Vagina (tissue), 2 donors: ENCODE measurements at regions not wholly inside any gene's neighbourhood (a gene's known extent, or its start where the extent isn't known, plus 50 kb on each side); places are given as distances from the start of the nearest gene placed in this dataset.

Source experiments
- POLR2AphosphoS5 ChIP-seq, 2 donors: sonication (generic); formaldehyde crosslinking; IDR thresholded peaks; one replicate each; pipeline ENCODE4 v1.9.0; 2017; ENCODE audit warnings: antibody characterized with exemption in 2 of 2, mild to moderate bottlenecking in 2 of 2, low read depth in 1 of 2; ENCODE audit not compliant: insufficient read depth in 1 of 2
- TF ChIP-seq, protein P1 (sequence below), 3 experiments: fragments of 450-650 bp in 2 of 3; fragments of 200-600 bp in 1 of 3; sonication (generic) in 1 of 3; IDR thresholded peaks; one replicate each; pipeline ENCODE4 v1.5.1; 2017 to 2019; ENCODE audit warnings: antibody characterized with exemption in 3 of 3, mild to moderate bottlenecking in 2 of 3, moderate library complexity in 2 of 3

DNA sequence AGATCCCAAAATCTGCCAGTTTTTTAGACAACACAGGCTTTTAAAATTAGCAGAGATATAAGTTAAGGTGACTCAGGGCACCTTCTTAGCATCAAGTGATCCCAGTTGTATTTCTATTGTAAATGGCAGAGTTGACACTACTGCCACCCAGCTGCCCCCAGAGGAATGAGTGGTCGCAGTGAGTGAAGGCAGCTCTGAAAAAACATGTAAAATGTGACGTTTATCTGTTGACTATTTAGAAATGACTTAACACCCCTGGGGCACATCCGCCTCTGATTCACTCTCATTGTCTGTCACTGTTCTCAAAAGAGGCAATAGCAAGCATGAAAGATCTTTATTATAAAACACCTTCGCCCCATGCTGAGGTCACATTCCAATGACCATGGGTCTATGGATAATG lies 592.4 kb downstream of the ACTRT1 start:
- TF ChIP-seq, protein P1, sequence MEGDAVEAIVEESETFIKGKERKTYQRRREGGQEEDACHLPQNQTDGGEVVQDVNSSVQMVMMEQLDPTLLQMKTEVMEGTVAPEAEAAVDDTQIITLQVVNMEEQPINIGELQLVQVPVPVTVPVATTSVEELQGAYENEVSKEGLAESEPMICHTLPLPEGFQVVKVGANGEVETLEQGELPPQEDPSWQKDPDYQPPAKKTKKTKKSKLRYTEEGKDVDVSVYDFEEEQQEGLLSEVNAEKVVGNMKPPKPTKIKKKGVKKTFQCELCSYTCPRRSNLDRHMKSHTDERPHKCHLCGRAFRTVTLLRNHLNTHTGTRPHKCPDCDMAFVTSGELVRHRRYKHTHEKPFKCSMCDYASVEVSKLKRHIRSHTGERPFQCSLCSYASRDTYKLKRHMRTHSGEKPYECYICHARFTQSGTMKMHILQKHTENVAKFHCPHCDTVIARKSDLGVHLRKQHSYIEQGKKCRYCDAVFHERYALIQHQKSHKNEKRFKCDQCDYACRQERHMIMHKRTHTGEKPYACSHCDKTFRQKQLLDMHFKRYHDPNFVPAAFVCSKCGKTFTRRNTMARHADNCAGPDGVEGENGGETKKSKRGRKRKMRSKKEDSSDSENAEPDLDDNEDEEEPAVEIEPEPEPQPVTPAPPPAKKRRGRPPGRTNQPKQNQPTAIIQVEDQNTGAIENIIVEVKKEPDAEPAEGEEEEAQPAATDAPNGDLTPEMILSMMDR (IDR thresholded peaks at IDR 0.05): no peak
- no peak for TF ChIP-seq POLR2AphosphoS5 (IDR thresholded peaks at IDR 0.05; ENCODE audit: insufficient read depth in 1 of 2, low read depth in 1 of 2)
